ENCODE measurements at regions not wholly inside any gene's neighbourhood (a gene's known extent, or its start where the extent isn't known, plus 50 kb on each side); places are given as distances from the start of the nearest gene placed in this dataset.
"Not testable (repeated sequence)": the region's sequence is repeated elsewhere in the genome, so short reads cannot be mapped to it uniquely, and the experiment has no call there.

- TF ChIP-seq, protein P1, sequence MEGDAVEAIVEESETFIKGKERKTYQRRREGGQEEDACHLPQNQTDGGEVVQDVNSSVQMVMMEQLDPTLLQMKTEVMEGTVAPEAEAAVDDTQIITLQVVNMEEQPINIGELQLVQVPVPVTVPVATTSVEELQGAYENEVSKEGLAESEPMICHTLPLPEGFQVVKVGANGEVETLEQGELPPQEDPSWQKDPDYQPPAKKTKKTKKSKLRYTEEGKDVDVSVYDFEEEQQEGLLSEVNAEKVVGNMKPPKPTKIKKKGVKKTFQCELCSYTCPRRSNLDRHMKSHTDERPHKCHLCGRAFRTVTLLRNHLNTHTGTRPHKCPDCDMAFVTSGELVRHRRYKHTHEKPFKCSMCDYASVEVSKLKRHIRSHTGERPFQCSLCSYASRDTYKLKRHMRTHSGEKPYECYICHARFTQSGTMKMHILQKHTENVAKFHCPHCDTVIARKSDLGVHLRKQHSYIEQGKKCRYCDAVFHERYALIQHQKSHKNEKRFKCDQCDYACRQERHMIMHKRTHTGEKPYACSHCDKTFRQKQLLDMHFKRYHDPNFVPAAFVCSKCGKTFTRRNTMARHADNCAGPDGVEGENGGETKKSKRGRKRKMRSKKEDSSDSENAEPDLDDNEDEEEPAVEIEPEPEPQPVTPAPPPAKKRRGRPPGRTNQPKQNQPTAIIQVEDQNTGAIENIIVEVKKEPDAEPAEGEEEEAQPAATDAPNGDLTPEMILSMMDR (tag by site-specific recombination; IDR thresholded peaks at IDR 0.05) = not testable (repeated sequence)
- not testable (repeated sequence) for TF ChIP-seq PRDM10 (tag by site-specific recombination; IDR thresholded peaks at IDR 0.05); YY1 (tag by site-specific recombination; IDR thresholded peaks at IDR 0.05); SCRT2 (tag by site-specific recombination; IDR thresholded peaks at IDR 0.05); ZNF23 (tag by site-specific recombination; IDR thresholded peaks at IDR 0.05; ENCODE audit: borderline replicate concordance); ZNF664 (tag by site-specific recombination; IDR thresholded peaks at IDR 0.05); FEZF1 (tag by site-specific recombination; IDR thresholded peaks at IDR 0.05); ZNF239 (tag by site-specific recombination; IDR thresholded peaks at IDR 0.05); ZNF548 (tag by site-specific recombination; IDR thresholded peaks at IDR 0.05); ZNF335 (tag by site-specific recombination; conservative IDR thresholded peaks at IDR 0.05); ZBTB17 (tag by site-specific recombination; IDR thresholded peaks at IDR 0.05); ZBTB7A (tag by site-specific recombination; IDR thresholded peaks at IDR 0.05; ENCODE audit: low read depth); ZNF596 (tag by site-specific recombination; IDR thresholded peaks at IDR 0.05)
- TF ChIP-seq, protein P2, sequence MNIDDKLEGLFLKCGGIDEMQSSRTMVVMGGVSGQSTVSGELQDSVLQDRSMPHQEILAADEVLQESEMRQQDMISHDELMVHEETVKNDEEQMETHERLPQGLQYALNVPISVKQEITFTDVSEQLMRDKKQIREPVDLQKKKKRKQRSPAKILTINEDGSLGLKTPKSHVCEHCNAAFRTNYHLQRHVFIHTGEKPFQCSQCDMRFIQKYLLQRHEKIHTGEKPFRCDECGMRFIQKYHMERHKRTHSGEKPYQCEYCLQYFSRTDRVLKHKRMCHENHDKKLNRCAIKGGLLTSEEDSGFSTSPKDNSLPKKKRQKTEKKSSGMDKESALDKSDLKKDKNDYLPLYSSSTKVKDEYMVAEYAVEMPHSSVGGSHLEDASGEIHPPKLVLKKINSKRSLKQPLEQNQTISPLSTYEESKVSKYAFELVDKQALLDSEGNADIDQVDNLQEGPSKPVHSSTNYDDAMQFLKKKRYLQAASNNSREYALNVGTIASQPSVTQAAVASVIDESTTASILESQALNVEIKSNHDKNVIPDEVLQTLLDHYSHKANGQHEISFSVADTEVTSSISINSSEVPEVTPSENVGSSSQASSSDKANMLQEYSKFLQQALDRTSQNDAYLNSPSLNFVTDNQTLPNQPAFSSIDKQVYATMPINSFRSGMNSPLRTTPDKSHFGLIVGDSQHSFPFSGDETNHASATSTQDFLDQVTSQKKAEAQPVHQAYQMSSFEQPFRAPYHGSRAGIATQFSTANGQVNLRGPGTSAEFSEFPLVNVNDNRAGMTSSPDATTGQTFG (tag by site-specific recombination; IDR thresholded peaks at IDR 0.05; ENCODE audit: borderline replicate concordance) = not testable (repeated sequence)
These were observed 364.6 kb upstream of the PIK3R1 start for GRCh38 chr5:67850906-67851305.

Measured in HEK293 (cell line).